ENCODE measurements at regions not wholly inside any gene's neighbourhood (a gene's known extent, or its start where the extent isn't known, plus 50 kb on each side); places are given as distances from the start of the nearest gene placed in this dataset.

DNA sequence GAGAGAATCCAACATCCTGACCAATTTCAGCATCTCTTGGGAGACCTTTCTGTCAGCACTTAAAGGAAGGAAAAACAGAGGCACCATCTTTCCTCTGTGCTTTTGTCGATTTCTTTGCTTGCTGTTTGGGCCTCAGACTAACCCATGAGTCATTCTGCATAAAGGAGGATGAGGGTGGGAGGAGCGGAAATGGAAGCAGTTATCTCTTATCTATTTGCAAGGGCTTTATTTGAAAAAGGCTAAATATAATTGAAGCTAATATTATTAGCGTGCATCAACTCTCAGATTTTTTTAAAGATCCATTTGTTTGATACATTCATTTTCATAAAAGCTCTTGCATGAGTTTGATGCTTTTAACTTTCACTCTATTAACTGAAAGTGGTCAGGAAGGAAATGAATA is 72.9 kb downstream of the ZNF622 start:
- Histone ChIP-seq H3K4me1 (ENCODE audit: control insufficient read depth in 3 of 3, insufficient read depth in 2 of 3, low read depth in 1 of 3, low read length in 2 of 3) (no peaks in the 10 kb centered on the region), H3K9me3 (ENCODE audit: control insufficient read depth in 2 of 2, insufficient read depth in 1 of 2, low read depth in 1 of 2, low read length in 1 of 2) (no peaks in the 10 kb centered on the region), H3K27me3 (ENCODE audit: control insufficient read depth in 3 of 3, insufficient read depth in 3 of 3, low read length in 3 of 3) (no peaks in the 10 kb centered on the region), H3K4me3 (ENCODE audit: low read depth in 1 of 3, low read length in 3 of 3) (no peak overlapping the region), H3K27ac (ENCODE audit: low read depth in 1 of 3, low read length in 2 of 3) (no peak overlapping the region), H3K36me3 (ENCODE audit: control insufficient read depth in 3 of 3, insufficient read depth in 2 of 3, low read depth in 1 of 3, low read length in 3 of 3) (no peaks in the 10 kb centered on the region)
- WGBS, 3 donors = 19 to 53% (median 43%) methylated on average over 3 of the region's 3 CpGs
- DNase-seq = no peak
- FAIRE-seq = no peak

GRCh38 chr5:16391858-16392649 is 73.5 kb downstream of the ZNF622 start:
- Histone ChIP-seq H3K4me1 (ENCODE audit: control insufficient read depth in 3 of 3, insufficient read depth in 2 of 3, low read depth in 1 of 3, low read length in 2 of 3) (no peaks in the 10 kb centered on the region), H3K9me3 (ENCODE audit: control insufficient read depth in 2 of 2, insufficient read depth in 1 of 2, low read depth in 1 of 2, low read length in 1 of 2) (no peaks in the 10 kb centered on the region), H3K36me3 (ENCODE audit: control insufficient read depth in 3 of 3, insufficient read depth in 2 of 3, low read depth in 1 of 3, low read length in 3 of 3) (no peaks in the 10 kb centered on the region), H3K27ac (ENCODE audit: low read depth in 1 of 3, low read length in 2 of 3) (no peak overlapping the region), H3K4me3 (ENCODE audit: low read depth in 1 of 3, low read length in 3 of 3) (no peak overlapping the region), H3K27me3 (ENCODE audit: control insufficient read depth in 3 of 3, insufficient read depth in 3 of 3, low read length in 3 of 3) (no peaks in the 10 kb centered on the region)
- WGBS, 3 donors = 61 to 72% (median 66%) methylated on average over 8 of the region's 8 CpGs
- no peak for DNase-seq
- no peak for FAIRE-seq

DNA sequence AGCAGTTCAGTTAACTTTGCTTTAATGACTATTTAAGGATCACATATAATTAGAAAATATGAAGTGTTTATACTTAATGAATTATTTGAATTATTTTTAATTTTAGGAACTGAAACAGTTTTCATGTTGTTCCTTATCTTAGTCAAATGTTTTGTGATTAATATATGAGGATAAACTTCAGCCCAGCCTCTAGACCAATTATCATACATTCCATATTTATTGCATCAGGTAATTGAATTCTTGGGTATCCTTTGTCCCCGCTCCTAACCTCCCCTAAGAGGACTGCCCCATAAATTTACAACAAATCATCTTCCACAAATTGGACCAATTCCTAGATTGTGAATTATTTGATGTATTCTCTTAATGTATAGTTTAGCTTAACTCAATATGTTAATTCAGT is 74.8 kb downstream of the ZNF622 start:
- DNase-seq (no peak), FAIRE-seq (no peak)
- Histone ChIP-seq H3K4me3 (ENCODE audit: low read depth in 1 of 3, low read length in 3 of 3) (no peak overlapping the region), H3K9me3 (ENCODE audit: control insufficient read depth in 2 of 2, insufficient read depth in 1 of 2, low read depth in 1 of 2, low read length in 1 of 2) (no peaks in the 10 kb centered on the region), H3K36me3 (ENCODE audit: control insufficient read depth in 3 of 3, insufficient read depth in 2 of 3, low read depth in 1 of 3, low read length in 3 of 3) (no peaks in the 10 kb centered on the region), H3K27ac (ENCODE audit: low read depth in 1 of 3, low read length in 2 of 3) (no peak overlapping the region), H3K27me3 (ENCODE audit: control insufficient read depth in 3 of 3, insufficient read depth in 3 of 3, low read length in 3 of 3) (no peaks in the 10 kb centered on the region), H3K4me1 (ENCODE audit: control insufficient read depth in 3 of 3, insufficient read depth in 2 of 3, low read depth in 1 of 3, low read length in 2 of 3) (no peaks in the 10 kb centered on the region)
- 63 to 77% (median 70%) methylated on average over 1 of the region's 1 CpG for WGBS, 3 donors

- Histone ChIP-seq H3K27me3 (ENCODE audit: control insufficient read depth in 3 of 3, insufficient read depth in 3 of 3, low read length in 3 of 3) (no peaks in the 10 kb centered on the region), H3K36me3 (ENCODE audit: control insufficient read depth in 3 of 3, insufficient read depth in 2 of 3, low read depth in 1 of 3, low read length in 3 of 3) (no peaks in the 10 kb centered on the region), H3K9me3 (ENCODE audit: control insufficient read depth in 2 of 2, insufficient read depth in 1 of 2, low read depth in 1 of 2, low read length in 1 of 2) (no peaks in the 10 kb centered on the region), H3K27ac (ENCODE audit: low read depth in 1 of 3, low read length in 2 of 3) (no peak overlapping the region), H3K4me1 (ENCODE audit: control insufficient read depth in 3 of 3, insufficient read depth in 2 of 3, low read depth in 1 of 3, low read length in 2 of 3) (no peaks in the 10 kb centered on the region), H3K4me3 (ENCODE audit: low read depth in 1 of 3, low read length in 3 of 3) (no peak overlapping the region)
- DNase-seq (no peak), FAIRE-seq (no peak)
- WGBS, 3 donors = 67 to 83% (median 76%) methylated on average over 3 of the region's 3 CpGs
Observed at GRCh38 chr5:16385516-16386090, 80.0 kb downstream of the ZNF622 start.

- no peak overlapping the region for H3K27ac ChIP-seq (ENCODE audit: low read depth in 1 of 3, low read length in 2 of 3)
- H3K27me3 ChIP-seq (ENCODE audit: control insufficient read depth in 3 of 3, insufficient read depth in 3 of 3, low read length in 3 of 3) = no peaks in the 10 kb centered on the region
- H3K9me3 ChIP-seq (ENCODE audit: control insufficient read depth in 2 of 2, insufficient read depth in 1 of 2, low read depth in 1 of 2, low read length in 1 of 2) = no peaks in the 10 kb centered on the region
- FAIRE-seq (no peak), DNase-seq (no peak)
- no peaks in the 10 kb centered on the region for H3K4me1 ChIP-seq (ENCODE audit: control insufficient read depth in 3 of 3, insufficient read depth in 2 of 3, low read depth in 1 of 3, low read length in 2 of 3)
- no peaks in the 10 kb centered on the region for H3K36me3 ChIP-seq (ENCODE audit: control insufficient read depth in 3 of 3, insufficient read depth in 2 of 3, low read depth in 1 of 3, low read length in 3 of 3)
- WGBS, 3 donors = 77 to 84% (median 81%) methylated on average over 4 of the region's 4 CpGs
- no peak overlapping the region for H3K4me3 ChIP-seq (ENCODE audit: low read depth in 1 of 3, low read length in 3 of 3)
Observed at GRCh38 chr5:16384804-16385203, 80.8 kb downstream of the ZNF622 start.

DNA sequence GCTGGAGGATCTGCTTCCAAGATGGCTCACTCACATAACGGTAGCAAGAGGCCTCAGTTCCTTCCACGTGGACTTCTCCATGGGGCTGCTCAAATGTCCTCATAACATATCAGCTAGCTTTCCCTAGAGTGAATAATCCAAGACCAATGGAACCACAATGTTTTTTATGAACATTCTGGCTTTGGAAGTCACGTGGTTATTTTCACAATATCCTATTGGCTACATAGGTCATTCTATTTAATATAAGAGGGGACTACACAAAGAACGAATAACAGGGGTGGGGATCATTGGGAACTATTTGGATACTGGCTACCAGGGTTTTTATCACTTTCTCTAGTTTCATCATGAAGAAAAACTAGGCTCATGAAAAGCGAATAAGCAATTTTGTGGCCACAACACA is 81.4 kb downstream of the ZNF622 start:
- H3K4me3 ChIP-seq (ENCODE audit: low read depth in 1 of 3, low read length in 3 of 3) = no peak overlapping the region
- DNase-seq (no peak), FAIRE-seq (no peak)
- H3K27me3 ChIP-seq (ENCODE audit: control insufficient read depth in 3 of 3, insufficient read depth in 3 of 3, low read length in 3 of 3) = no peaks in the 10 kb centered on the region
- H3K9me3 ChIP-seq (ENCODE audit: control insufficient read depth in 2 of 2, insufficient read depth in 1 of 2, low read depth in 1 of 2, low read length in 1 of 2) = no peaks in the 10 kb centered on the region
- 79 to 89% (median 84%) methylated on average over 5 of the region's 5 CpGs for WGBS, 3 donors
- no peak overlapping the region for H3K27ac ChIP-seq (ENCODE audit: low read depth in 1 of 3, low read length in 2 of 3)
- no peaks in the 10 kb centered on the region for H3K4me1 ChIP-seq (ENCODE audit: control insufficient read depth in 3 of 3, insufficient read depth in 2 of 3, low read depth in 1 of 3, low read length in 2 of 3)
- H3K36me3 ChIP-seq (ENCODE audit: control insufficient read depth in 3 of 3, insufficient read depth in 2 of 3, low read depth in 1 of 3, low read length in 3 of 3) = no peaks in the 10 kb centered on the region

GRCh38 chr5:16383544-16384052 is 82.0 kb downstream of the ZNF622 start:
- DNase-seq (no peak), FAIRE-seq (no peak)
- H3K9me3 ChIP-seq (ENCODE audit: control insufficient read depth in 2 of 2, insufficient read depth in 1 of 2, low read depth in 1 of 2, low read length in 1 of 2) = no peaks in the 10 kb centered on the region
- no peaks in the 10 kb centered on the region for H3K27me3 ChIP-seq (ENCODE audit: control insufficient read depth in 3 of 3, insufficient read depth in 3 of 3, low read length in 3 of 3)
- 80 to 90% (median 84%) methylated on average over 2 of the region's 2 CpGs for WGBS, 3 donors
- H3K27ac ChIP-seq (ENCODE audit: low read depth in 1 of 3, low read length in 2 of 3) = no peak overlapping the region
- H3K4me1 ChIP-seq (ENCODE audit: control insufficient read depth in 3 of 3, insufficient read depth in 2 of 3, low read depth in 1 of 3, low read length in 2 of 3) = no peaks in the 10 kb centered on the region
- H3K36me3 ChIP-seq (ENCODE audit: control insufficient read depth in 3 of 3, insufficient read depth in 2 of 3, low read depth in 1 of 3, low read length in 3 of 3) = no peaks in the 10 kb centered on the region
- H3K4me3 ChIP-seq (ENCODE audit: low read depth in 1 of 3, low read length in 3 of 3) = no peak overlapping the region

GRCh38 chr5:16382047-16382446 is 83.6 kb downstream of the ZNF622 start:
- FAIRE-seq (no peak), DNase-seq (no peak)
- Histone ChIP-seq H3K4me1 (ENCODE audit: control insufficient read depth in 3 of 3, insufficient read depth in 2 of 3, low read depth in 1 of 3, low read length in 2 of 3) (no peaks in the 10 kb centered on the region), H3K36me3 (ENCODE audit: control insufficient read depth in 3 of 3, insufficient read depth in 2 of 3, low read depth in 1 of 3, low read length in 3 of 3) (no peaks in the 10 kb centered on the region), H3K4me3 (ENCODE audit: low read depth in 1 of 3, low read length in 3 of 3) (no peak overlapping the region), H3K27ac (ENCODE audit: low read depth in 1 of 3, low read length in 2 of 3) (no peak overlapping the region), H3K9me3 (ENCODE audit: control insufficient read depth in 2 of 2, insufficient read depth in 1 of 2, low read depth in 1 of 2, low read length in 1 of 2) (no peaks in the 10 kb centered on the region), H3K27me3 (ENCODE audit: control insufficient read depth in 3 of 3, insufficient read depth in 3 of 3, low read length in 3 of 3) (no peaks in the 10 kb centered on the region)

- Histone ChIP-seq H3K4me3 (ENCODE audit: low read depth in 1 of 3, low read length in 3 of 3) (no peak overlapping the region), H3K36me3 (ENCODE audit: control insufficient read depth in 3 of 3, insufficient read depth in 2 of 3, low read depth in 1 of 3, low read length in 3 of 3) (no peaks in the 10 kb centered on the region), H3K27ac (ENCODE audit: low read depth in 1 of 3, low read length in 2 of 3) (no peak overlapping the region), H3K27me3 (ENCODE audit: control insufficient read depth in 3 of 3, insufficient read depth in 3 of 3, low read length in 3 of 3) (no peaks in the 10 kb centered on the region), H3K9me3 (ENCODE audit: control insufficient read depth in 2 of 2, insufficient read depth in 1 of 2, low read depth in 1 of 2, low read length in 1 of 2) (no peaks in the 10 kb centered on the region), H3K4me1 (ENCODE audit: control insufficient read depth in 3 of 3, insufficient read depth in 2 of 3, low read depth in 1 of 3, low read length in 2 of 3) (no peaks in the 10 kb centered on the region)
- no peak for FAIRE-seq
- DNase-seq = no peak
- WGBS, 3 donors = 44 to 64% (median 50%) methylated on average over 3 of the region's 3 CpGs
Observed at GRCh38 chr5:16378762-16379161, 86.8 kb downstream of the ZNF622 start.
